GM12872 (cell line): ENCODE measurements at regions not wholly inside any gene's neighbourhood (a gene's known extent, or its start where the extent isn't known, plus 50 kb on each side); places are given as distances from the start of the nearest gene placed in this dataset.

ENCODE experiments used
- TF ChIP-seq, protein P1 (sequence below): IDR thresholded peaks from 3 replicates; pipeline ENCODE4 v1.5.1; 2011; ENCODE audit warnings: low read depth, mild to moderate bottlenecking, low read length, moderate library complexity; ENCODE audit not compliant: insufficient read depth

- TF ChIP-seq, protein P1, sequence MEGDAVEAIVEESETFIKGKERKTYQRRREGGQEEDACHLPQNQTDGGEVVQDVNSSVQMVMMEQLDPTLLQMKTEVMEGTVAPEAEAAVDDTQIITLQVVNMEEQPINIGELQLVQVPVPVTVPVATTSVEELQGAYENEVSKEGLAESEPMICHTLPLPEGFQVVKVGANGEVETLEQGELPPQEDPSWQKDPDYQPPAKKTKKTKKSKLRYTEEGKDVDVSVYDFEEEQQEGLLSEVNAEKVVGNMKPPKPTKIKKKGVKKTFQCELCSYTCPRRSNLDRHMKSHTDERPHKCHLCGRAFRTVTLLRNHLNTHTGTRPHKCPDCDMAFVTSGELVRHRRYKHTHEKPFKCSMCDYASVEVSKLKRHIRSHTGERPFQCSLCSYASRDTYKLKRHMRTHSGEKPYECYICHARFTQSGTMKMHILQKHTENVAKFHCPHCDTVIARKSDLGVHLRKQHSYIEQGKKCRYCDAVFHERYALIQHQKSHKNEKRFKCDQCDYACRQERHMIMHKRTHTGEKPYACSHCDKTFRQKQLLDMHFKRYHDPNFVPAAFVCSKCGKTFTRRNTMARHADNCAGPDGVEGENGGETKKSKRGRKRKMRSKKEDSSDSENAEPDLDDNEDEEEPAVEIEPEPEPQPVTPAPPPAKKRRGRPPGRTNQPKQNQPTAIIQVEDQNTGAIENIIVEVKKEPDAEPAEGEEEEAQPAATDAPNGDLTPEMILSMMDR = no peak
Measured at GRCh38 chr5:156134216-156134615, 192.7 kb upstream of the SGCD start.

- TF ChIP-seq, protein P1 = no peak
Measured at GRCh38 chr5:156135531-156135930, 191.4 kb upstream of the SGCD start.

- TF ChIP-seq, protein P1 = no peak
Measured at GRCh38 chr5:156137071-156137869, 189.7 kb upstream of the SGCD start.

DNA sequence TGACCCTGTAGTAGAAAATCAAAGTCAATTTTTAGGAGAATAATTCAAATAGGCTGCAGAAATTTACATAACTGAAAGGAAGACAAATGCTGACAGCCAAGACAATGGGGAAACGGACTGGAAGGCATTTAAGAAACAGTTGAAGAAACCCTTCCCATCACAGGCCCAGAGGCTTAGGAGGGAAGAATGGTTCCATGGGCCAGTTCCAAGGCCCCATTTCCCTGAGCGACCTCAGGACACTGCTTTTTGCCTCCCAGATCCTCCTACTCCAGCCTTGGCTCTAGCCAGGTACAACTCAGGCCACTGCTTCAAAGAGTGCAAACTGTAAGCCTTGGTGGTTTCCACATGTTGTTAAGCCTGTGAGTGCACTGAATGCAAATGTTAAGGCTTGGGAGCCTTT is 184.1 kb upstream of the SGCD start:
- TF ChIP-seq, protein P1 = no peak

DNA sequence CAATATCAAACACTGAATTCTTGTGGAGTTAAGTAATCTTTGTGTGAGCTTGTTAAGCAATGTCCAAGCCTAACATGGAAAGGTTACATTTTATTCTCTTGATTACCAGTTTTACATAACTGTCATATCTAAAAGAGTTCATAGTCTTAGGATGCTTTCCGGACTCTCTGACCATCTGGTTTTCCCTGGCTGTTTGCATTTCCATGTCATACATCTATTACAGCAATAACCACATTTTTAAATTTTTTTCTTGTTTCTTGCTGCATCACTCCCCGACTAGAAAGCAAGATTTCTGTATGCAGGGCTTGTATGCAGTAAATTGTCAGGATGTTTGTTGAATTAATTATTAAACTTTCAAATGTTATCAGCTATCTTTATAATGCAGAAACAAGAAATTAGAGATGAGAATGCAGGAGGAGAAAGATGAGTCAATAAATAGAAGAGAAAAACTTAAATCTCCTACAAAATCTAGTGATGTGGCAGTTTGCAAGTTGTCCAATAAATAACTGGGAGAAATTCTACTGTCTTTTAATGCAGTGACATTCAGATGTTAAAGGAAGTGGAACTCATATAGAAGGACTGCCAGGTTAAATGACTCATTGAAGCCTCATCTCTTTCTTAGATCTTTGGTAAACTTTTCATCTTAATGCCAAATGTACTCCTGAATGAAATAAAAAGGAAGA is 179.6 kb upstream of the SGCD start:
- TF ChIP-seq, protein P1 = no peak

- TF ChIP-seq, protein P1 = no peak
Measured at GRCh38 chr5:156147944-156148285, 179.0 kb upstream of the SGCD start.

GRCh38 chr5:156148301-156148700 is 178.7 kb upstream of the SGCD start:
- TF ChIP-seq, protein P1 = no peak
